ENCODE measurements at regions not wholly inside any gene's neighbourhood (a gene's known extent, or its start where the extent isn't known, plus 50 kb on each side); places are given as distances from the start of the nearest gene placed in this dataset.

DNA sequence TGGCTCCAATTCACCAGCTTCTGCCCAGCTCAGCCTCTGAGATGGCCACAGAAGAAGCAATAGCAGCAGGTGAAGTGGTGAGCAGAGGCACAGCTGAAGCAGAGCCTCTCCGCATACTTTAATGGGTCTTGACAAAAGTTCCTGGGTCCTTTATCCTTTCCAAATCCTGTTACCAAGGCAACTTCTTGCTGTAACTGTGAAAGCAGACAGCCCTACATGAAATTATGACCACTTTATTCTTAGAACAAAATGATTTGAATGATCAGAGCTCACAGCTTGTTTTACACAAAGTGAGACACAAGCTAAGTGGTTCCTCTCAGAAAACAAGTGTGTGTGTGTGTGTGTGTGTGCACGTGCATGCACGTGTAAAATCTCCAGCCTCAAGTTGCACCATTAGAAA lies 245.6 kb downstream of the HTR7 start:
- TF ChIP-seq, protein P1, sequence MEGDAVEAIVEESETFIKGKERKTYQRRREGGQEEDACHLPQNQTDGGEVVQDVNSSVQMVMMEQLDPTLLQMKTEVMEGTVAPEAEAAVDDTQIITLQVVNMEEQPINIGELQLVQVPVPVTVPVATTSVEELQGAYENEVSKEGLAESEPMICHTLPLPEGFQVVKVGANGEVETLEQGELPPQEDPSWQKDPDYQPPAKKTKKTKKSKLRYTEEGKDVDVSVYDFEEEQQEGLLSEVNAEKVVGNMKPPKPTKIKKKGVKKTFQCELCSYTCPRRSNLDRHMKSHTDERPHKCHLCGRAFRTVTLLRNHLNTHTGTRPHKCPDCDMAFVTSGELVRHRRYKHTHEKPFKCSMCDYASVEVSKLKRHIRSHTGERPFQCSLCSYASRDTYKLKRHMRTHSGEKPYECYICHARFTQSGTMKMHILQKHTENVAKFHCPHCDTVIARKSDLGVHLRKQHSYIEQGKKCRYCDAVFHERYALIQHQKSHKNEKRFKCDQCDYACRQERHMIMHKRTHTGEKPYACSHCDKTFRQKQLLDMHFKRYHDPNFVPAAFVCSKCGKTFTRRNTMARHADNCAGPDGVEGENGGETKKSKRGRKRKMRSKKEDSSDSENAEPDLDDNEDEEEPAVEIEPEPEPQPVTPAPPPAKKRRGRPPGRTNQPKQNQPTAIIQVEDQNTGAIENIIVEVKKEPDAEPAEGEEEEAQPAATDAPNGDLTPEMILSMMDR (IDR thresholded peaks at IDR 0.05; ENCODE audit: insufficient read depth, low read depth, low read length), result no peak
- no peak for TF ChIP-seq EZH2 (IDR thresholded peaks at IDR 0.05; ENCODE audit: insufficient read depth, low read length)
- Mint-ChIP-seq H3K27me3 (ENCODE audit: low read depth, unreplicated experiment) (peaks cover 2% of the 10 kb centered on the region), H3K27ac (ENCODE audit: unreplicated experiment) (no peak overlapping the region), H3K9me3 (ENCODE audit: unreplicated experiment) (peaks cover 8% of the 10 kb centered on the region), H3K4me3 (ENCODE audit: unreplicated experiment) (no peak overlapping the region), H3K36me3 (ENCODE audit: low read depth, unreplicated experiment) (no peaks in the 10 kb centered on the region), H3K4me1 (ENCODE audit: low read depth, unreplicated experiment) (no peaks in the 10 kb centered on the region)
- no peak overlapping the region for H3K4me2 ChIP-seq (ENCODE audit: low read length)
- H3K27me3 ChIP-seq (ENCODE audit: insufficient read depth, low read length), result peaks cover 9% of the 10 kb centered on the region
- no peak overlapping the region for H3K4me3 ChIP-seq (ENCODE audit: insufficient read depth, low read depth, low read length)
- DNase-seq (ENCODE audit: low read depth), result no peak
- no peaks in the 10 kb centered on the region for H3K9me3 ChIP-seq (ENCODE audit: insufficient read depth, low read depth, low read length)
- no peaks in the 10 kb centered on the region for H4K20me1 ChIP-seq (ENCODE audit: insufficient read depth, low read length)
- H3K4me1 ChIP-seq (ENCODE audit: insufficient read depth, low read length), result no peaks in the 10 kb centered on the region
- H2AFZ ChIP-seq (ENCODE audit: low read depth, low read length), result no peak overlapping the region
- no peak for FAIRE-seq
- H3K79me2 ChIP-seq (ENCODE audit: insufficient read depth, low read length), result no peaks in the 10 kb centered on the region
- H3K27ac ChIP-seq (ENCODE audit: low read depth, low read length), result no peak overlapping the region
- H3K9ac ChIP-seq (ENCODE audit: low read length), result no peak overlapping the region
- H3K36me3 ChIP-seq (ENCODE audit: insufficient read depth, low read length), result no peaks in the 10 kb centered on the region

DNA sequence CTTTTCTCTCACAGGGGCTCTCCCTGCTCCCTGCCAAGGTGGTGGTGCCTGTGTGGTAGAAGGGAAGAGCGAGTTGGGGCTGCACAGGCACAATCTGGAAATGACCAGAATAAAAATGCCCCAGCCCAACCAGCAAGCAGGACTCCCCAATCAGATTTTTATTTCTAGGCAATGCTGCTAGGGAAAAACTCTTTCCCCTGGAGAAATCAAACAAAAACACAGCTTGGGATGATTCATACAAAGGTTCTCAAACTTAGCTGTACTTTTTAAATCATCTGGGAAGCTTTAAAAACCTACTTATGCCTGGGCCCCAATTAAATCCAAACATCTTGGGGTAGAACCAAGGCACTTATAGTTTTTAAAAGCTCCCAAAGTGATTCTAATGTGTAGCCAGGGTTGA lies 243.2 kb downstream of the HTR7 start:
- Mint-ChIP-seq H3K4me3 (ENCODE audit: unreplicated experiment) (no peak overlapping the region), H3K27me3 (ENCODE audit: low read depth, unreplicated experiment) (peaks cover 7% of the 10 kb centered on the region), H3K4me1 (ENCODE audit: low read depth, unreplicated experiment) (no peaks in the 10 kb centered on the region), H3K36me3 (ENCODE audit: low read depth, unreplicated experiment) (no peaks in the 10 kb centered on the region), H3K27ac (ENCODE audit: unreplicated experiment) (no peak overlapping the region), H3K9me3 (ENCODE audit: unreplicated experiment) (peaks cover 5% of the 10 kb centered on the region)
- no peak overlapping the region for H3K27ac ChIP-seq (ENCODE audit: low read depth, low read length)
- H3K9ac ChIP-seq (ENCODE audit: low read length), result no peak overlapping the region
- DNase-seq (ENCODE audit: low read depth), result no peak
- no peaks in the 10 kb centered on the region for H3K79me2 ChIP-seq (ENCODE audit: insufficient read depth, low read length)
- TF ChIP-seq, protein P1 (IDR thresholded peaks at IDR 0.05; ENCODE audit: insufficient read depth, low read depth, low read length), result no peak
- TF ChIP-seq EZH2 (IDR thresholded peaks at IDR 0.05; ENCODE audit: insufficient read depth, low read length), result no peak
- no peak overlapping the region for H3K4me2 ChIP-seq (ENCODE audit: low read length)
- FAIRE-seq, result no peak
- no peaks in the 10 kb centered on the region for H3K9me3 ChIP-seq (ENCODE audit: insufficient read depth, low read depth, low read length)
- no peak overlapping the region for H3K4me3 ChIP-seq (ENCODE audit: insufficient read depth, low read depth, low read length)
- H2AFZ ChIP-seq (ENCODE audit: low read depth, low read length), result no peak overlapping the region
- H3K4me1 ChIP-seq (ENCODE audit: insufficient read depth, low read length), result no peaks in the 10 kb centered on the region
- no peaks in the 10 kb centered on the region for H3K36me3 ChIP-seq (ENCODE audit: insufficient read depth, low read length)
- H4K20me1 ChIP-seq (ENCODE audit: insufficient read depth, low read length), result no peaks in the 10 kb centered on the region
- H3K27me3 ChIP-seq (ENCODE audit: insufficient read depth, low read length), result peaks cover 9% of the 10 kb centered on the region

DNA sequence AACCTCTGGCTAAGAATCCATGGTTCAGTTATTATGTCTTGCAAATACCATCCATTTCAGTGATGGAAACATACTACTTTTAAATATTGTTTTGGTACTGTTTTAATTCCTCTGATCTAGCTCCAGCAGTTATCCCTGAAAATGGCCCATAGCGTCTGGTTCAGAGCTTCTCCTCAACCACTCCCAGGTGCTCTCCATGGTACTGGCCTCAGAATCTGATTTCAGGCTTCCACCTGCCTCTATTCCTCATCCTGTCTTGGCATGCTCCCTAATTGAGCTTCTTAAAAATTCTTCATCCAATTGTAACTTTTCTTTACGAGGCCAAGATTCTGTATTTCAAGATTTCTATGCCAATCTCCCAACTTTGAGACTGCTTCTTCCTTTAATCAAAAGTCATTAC lies 236.3 kb downstream of the HTR7 start:
- Histone ChIP-seq H4K20me1 (ENCODE audit: insufficient read depth, low read length) (no peaks in the 10 kb centered on the region), H3K4me1 (ENCODE audit: insufficient read depth, low read length) (no peaks in the 10 kb centered on the region), H3K9me3 (ENCODE audit: insufficient read depth, low read depth, low read length) (no peaks in the 10 kb centered on the region), H3K79me2 (ENCODE audit: insufficient read depth, low read length) (no peaks in the 10 kb centered on the region), H3K4me3 (ENCODE audit: insufficient read depth, low read depth, low read length) (no peak overlapping the region), H3K36me3 (ENCODE audit: insufficient read depth, low read length) (no peaks in the 10 kb centered on the region), H3K4me2 (ENCODE audit: low read length) (no peak overlapping the region), H2AFZ (ENCODE audit: low read depth, low read length) (no peak overlapping the region), H3K27ac (ENCODE audit: low read depth, low read length) (no peak overlapping the region), H3K9ac (ENCODE audit: low read length) (no peak overlapping the region), H3K27me3 (ENCODE audit: insufficient read depth, low read length) (peaks cover 2% of the 10 kb centered on the region)
- no peaks in the 10 kb centered on the region for H3K9me3 Mint-ChIP-seq (ENCODE audit: unreplicated experiment)
- peaks cover 6% of the 10 kb centered on the region for H3K27me3 Mint-ChIP-seq (ENCODE audit: low read depth, unreplicated experiment)
- no peaks in the 10 kb centered on the region for H3K4me1 Mint-ChIP-seq (ENCODE audit: low read depth, unreplicated experiment)
- H3K36me3 Mint-ChIP-seq (ENCODE audit: low read depth, unreplicated experiment), result no peaks in the 10 kb centered on the region
- DNase-seq (ENCODE audit: low read depth), result no peak
- FAIRE-seq, result no peak
- no peak overlapping the region for H3K4me3 Mint-ChIP-seq (ENCODE audit: unreplicated experiment)
- TF ChIP-seq, protein P1 (IDR thresholded peaks at IDR 0.05; ENCODE audit: insufficient read depth, low read depth, low read length), result no peak
- no peak for TF ChIP-seq EZH2 (IDR thresholded peaks at IDR 0.05; ENCODE audit: insufficient read depth, low read length)
- no peak overlapping the region for H3K27ac Mint-ChIP-seq (ENCODE audit: unreplicated experiment)
